ENCODE measurements at regions not wholly inside any gene's neighbourhood (a gene's known extent, or its start where the extent isn't known, plus 50 kb on each side); places are given as distances from the start of the nearest gene placed in this dataset.

DNA sequence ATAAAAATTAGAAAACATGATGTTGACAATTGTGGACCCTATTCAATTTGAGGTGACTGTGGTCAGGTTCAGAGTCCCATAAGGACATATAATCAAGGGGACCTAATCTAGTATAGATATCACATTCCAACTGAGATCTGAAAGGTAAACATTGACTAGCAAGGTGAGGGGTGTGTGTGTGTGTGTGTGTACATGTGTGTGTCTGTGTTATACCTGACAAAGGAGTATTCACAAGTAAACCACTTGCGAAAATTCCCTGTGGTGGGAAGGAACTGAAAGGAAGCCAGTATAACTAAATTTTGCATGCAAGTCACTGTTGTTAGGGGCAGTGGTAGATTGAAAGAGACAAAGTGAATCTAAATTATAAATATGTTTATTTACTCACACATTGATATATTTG is 723.7 kb downstream of the COL12A1 start:
- no peak for TF ChIP-seq POLR2AphosphoS5 (IDR thresholded peaks at IDR 0.05)
- TF ChIP-seq, protein P1, sequence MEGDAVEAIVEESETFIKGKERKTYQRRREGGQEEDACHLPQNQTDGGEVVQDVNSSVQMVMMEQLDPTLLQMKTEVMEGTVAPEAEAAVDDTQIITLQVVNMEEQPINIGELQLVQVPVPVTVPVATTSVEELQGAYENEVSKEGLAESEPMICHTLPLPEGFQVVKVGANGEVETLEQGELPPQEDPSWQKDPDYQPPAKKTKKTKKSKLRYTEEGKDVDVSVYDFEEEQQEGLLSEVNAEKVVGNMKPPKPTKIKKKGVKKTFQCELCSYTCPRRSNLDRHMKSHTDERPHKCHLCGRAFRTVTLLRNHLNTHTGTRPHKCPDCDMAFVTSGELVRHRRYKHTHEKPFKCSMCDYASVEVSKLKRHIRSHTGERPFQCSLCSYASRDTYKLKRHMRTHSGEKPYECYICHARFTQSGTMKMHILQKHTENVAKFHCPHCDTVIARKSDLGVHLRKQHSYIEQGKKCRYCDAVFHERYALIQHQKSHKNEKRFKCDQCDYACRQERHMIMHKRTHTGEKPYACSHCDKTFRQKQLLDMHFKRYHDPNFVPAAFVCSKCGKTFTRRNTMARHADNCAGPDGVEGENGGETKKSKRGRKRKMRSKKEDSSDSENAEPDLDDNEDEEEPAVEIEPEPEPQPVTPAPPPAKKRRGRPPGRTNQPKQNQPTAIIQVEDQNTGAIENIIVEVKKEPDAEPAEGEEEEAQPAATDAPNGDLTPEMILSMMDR (IDR thresholded peaks at IDR 0.05): no peak

All from breast epithelium (tissue), 3 donors.